HCT116 (cell line): ENCODE measurements at regions not wholly inside any gene's neighbourhood (a gene's known extent, or its start where the extent isn't known, plus 50 kb on each side); places are given as distances from the start of the nearest gene placed in this dataset.
"Not testable (repeated sequence)": the region's sequence is repeated elsewhere in the genome, so short reads cannot be mapped to it uniquely, and the experiment has no call there.

Experiments used
- ATAC-seq: fragments of 200-7000 bp; cut with Tn5 transposase; 2 replicates; pipeline ENCODE4 v1.9.1; 2020; ENCODE audit warnings: mild to moderate bottlenecking, moderate library complexity
- BruUV-seq: library from RNA; stranded (reverse); fragments of 400-500 nt; replicated peaks from 2 replicates; lab custom pipeline; 2021; lab: Mats Ljungman, UMichigan
- CTCF ChIA-PET: fragments of 300-600 bp; sonication (Branson Sonifier 250); formaldehyde crosslinking; loops from one replicate; lab custom pipeline; 2021; ENCODE audit warnings: antibody characterized with exemption; lab: Charles Lee
- POLR2A ChIA-PET: fragments of 300-600, 350-600 bp; sonication (Branson Sonifier 250); formaldehyde crosslinking; loops from one replicate; lab custom pipeline; 2021; ENCODE audit warnings: antibody characterized with exemption; lab: Charles Lee
- RAD21 ChIA-PET, 2 experiments: fragments of 300-600 bp; sonication (Branson Sonifier 250); formaldehyde crosslinking; loops; one replicate each; lab custom pipeline; 2023; ENCODE audit warnings: low total read pairs in 2 of 2; ENCODE audit not compliant: uncharacterized antibody in 2 of 2, unreplicated experiment in 2 of 2, low non-redundant PET in 1 of 2; lab: Charles Lee
- DNase-seq: peaks from one replicate; pipeline ENCODE4 v3.0.0-alpha.2; 2010; ENCODE audit warnings: low read depth, low spot score
- H2AFZ ChIP-seq: fragments of 200-600 bp; shearing (Covaris generic), sonication (generic); 2 replicates; pipeline ENCODE4 v1.6.1; 2017; ENCODE audit warnings: low read depth, mixed run types, mixed read lengths, antibody characterized with exemption, low read length; ENCODE audit not compliant: poor library complexity, severe bottlenecking
- H3K27ac ChIP-seq: 2 replicates; pipeline ENCODE4 v1.5.1; 2012; ENCODE audit warnings: low read depth, low read length
- H3K27me3 ChIP-seq: fragments of 200-600 bp; sonication (generic); 2 replicates; pipeline ENCODE4 v1.6.1; 2016; ENCODE audit warnings: mixed run types, low read length, mixed read lengths; ENCODE audit not compliant: insufficient read depth
- H3K36me3 ChIP-seq, 2 experiments: fragments of 200-500 bp in 1 of 2; fragments of 200-600 bp in 1 of 2; sonication (Bioruptor generic) in 1 of 2; sonication (generic) in 1 of 2; 2 replicates each; pipeline versions ENCODE4 v1.5.1 to v1.6.1; 2014 to 2016; ENCODE audit warnings: low read length in 2 of 2, inconsistent platforms in 1 of 2, mixed read lengths in 1 of 2, mixed run types in 1 of 2; ENCODE audit not compliant: insufficient read depth in 2 of 2, control insufficient read depth in 1 of 2
- H3K4me1 ChIP-seq, 2 experiments: fragments of 200-600 bp in 1 of 2; sonication (generic) in 1 of 2; 2 replicates each; pipeline versions ENCODE4 v1.5.1 to v1.6.1; 2012 to 2017; ENCODE audit warnings: low read length in 2 of 2, inconsistent platforms in 1 of 2, mild to moderate bottlenecking in 1 of 2, mixed read lengths in 1 of 2, mixed run types in 1 of 2, moderate library complexity in 1 of 2; ENCODE audit not compliant: insufficient read depth in 2 of 2, control insufficient read depth in 1 of 2
- H3K4me2 ChIP-seq: fragments of 200-600 bp; sonication (generic); 2 replicates; pipeline ENCODE4 v1.6.1; 2017; ENCODE audit warnings: mixed run types, low read length, mixed read lengths
- H3K4me3 ChIP-seq, 2 experiments: fragments of 200-600 bp in 1 of 2; sonication (generic) in 1 of 2; replicated peaks in 1 of 2; 2 replicates each; pipeline ENCODE4 v1.5.1; 2011 to 2016; ENCODE audit warnings: low read length in 2 of 2, control low read depth in 1 of 2, low read depth in 1 of 2, mild to moderate bottlenecking in 1 of 2, mixed read lengths in 1 of 2, mixed run types in 1 of 2
- H3K79me2 ChIP-seq: fragments of 200-600 bp; sonication (generic); 2 replicates; pipeline ENCODE4 v1.6.1; 2017; ENCODE audit warnings: mild to moderate bottlenecking, mixed run types, low read length, moderate library complexity, mixed read lengths; ENCODE audit not compliant: insufficient read depth
- H3K9ac ChIP-seq: fragments of 200-600 bp; sonication (generic); 2 replicates; pipeline ENCODE4 v1.6.1; 2016; ENCODE audit warnings: low read length, mixed read lengths
- H3K9me2 ChIP-seq: fragments of 200-600 bp; sonication (generic), shearing (Covaris generic); 2 replicates; pipeline ENCODE4 v1.6.1; 2017; ENCODE audit warnings: mixed run types, mild to moderate bottlenecking, moderate library complexity; ENCODE audit not compliant: insufficient read depth
- H3K9me3 ChIP-seq, 2 experiments: fragments of 200-500 bp in 1 of 2; fragments of 200-600 bp in 1 of 2; sonication (Bioruptor generic) in 1 of 2; sonication (generic) in 1 of 2; 2 replicates each; pipeline ENCODE4 v1.6.1; 2014 to 2017; ENCODE audit warnings: low read length in 2 of 2, mixed read lengths in 2 of 2, inconsistent platforms in 1 of 2, low read depth in 1 of 2, mild to moderate bottlenecking in 1 of 2, mixed run types in 1 of 2, moderate library complexity in 1 of 2; ENCODE audit not compliant: control insufficient read depth in 1 of 2, insufficient read depth in 1 of 2
- H4K20me1 ChIP-seq: fragments of 200-600 bp; sonication (generic), shearing (Covaris generic); 2 replicates; pipeline ENCODE4 v1.6.1; 2017; ENCODE audit warnings: mixed run types, mild to moderate bottlenecking, moderate library complexity; ENCODE audit not compliant: insufficient read depth
- CBX3 ChIP-seq: IDR thresholded peaks from 2 replicates; pipeline ENCODE4 v1.6.1; 2012; ENCODE audit warnings: low read depth
- EZH2 ChIP-seq: fragments of 200-600 bp; sonication (generic); IDR thresholded peaks from 2 replicates; pipeline ENCODE4 v1.6.1; 2017; ENCODE audit warnings: antibody characterized with exemption, mixed run types
- FOSL1 ChIP-seq: IDR thresholded peaks from 2 replicates; pipeline ENCODE4 v1.6.1; 2012; ENCODE audit warnings: low read depth
- POLR2A ChIP-seq: IDR thresholded peaks from 2 replicates; pipeline ENCODE4 v1.7.0; 2011; ENCODE audit warnings: borderline replicate concordance; ENCODE audit not compliant: insufficient read depth, insufficient read length; ENCODE audit errors: extremely low read depth
- RAD21 ChIP-seq: IDR thresholded peaks from 2 replicates; pipeline ENCODE4 v1.6.1; 2012; ENCODE audit warnings: low read depth, mild to moderate bottlenecking
- SP1 ChIP-seq: IDR thresholded peaks from 2 replicates; pipeline ENCODE4 v1.6.1; 2012; ENCODE audit warnings: low read depth
- SRF ChIP-seq: IDR thresholded peaks from 2 replicates; pipeline ENCODE4 v1.6.1; 2012; ENCODE audit warnings: low read depth
- YY1 ChIP-seq: IDR thresholded peaks from 2 replicates; pipeline ENCODE4 v1.6.1; 2011; ENCODE audit warnings: low read length, low read depth, moderate library complexity, mild to moderate bottlenecking; ENCODE audit not compliant: insufficient replicate concordance; ENCODE audit errors: extremely low read depth
- intact Hi-C: fragments of 100-400 bp; cut with micrococcal nuclease; formaldehyde crosslinking; loops from 2 replicates; pipeline ENCODE4 v1.10.0; 2022
- TF ChIP-seq, protein P1 (sequence below): IDR thresholded peaks from 2 replicates; pipeline ENCODE4 v1.6.1; 2012

DNA sequence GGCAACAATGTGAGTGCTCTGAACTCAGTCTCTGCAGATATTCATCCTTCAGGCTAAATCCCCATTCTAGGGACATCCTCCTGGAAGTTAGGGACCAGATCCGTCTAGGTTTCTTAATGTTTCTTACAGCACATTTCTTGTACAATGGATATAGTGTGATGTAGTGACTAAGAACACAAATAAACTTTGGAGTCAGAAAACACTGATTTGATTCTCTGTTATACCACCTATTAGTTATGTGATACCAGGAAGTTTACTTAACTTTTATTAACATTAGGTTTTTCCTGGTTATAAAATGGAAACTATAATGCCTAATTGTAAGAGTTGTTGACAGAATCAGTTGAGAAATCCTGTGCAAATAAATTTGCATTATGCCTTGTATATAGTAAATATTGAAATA is 57.6 kb upstream of the KCNQ5 start (continued):
- TF ChIP-seq POLR2A, result no peak
- no peak for TF ChIP-seq FOSL1
- no peak for TF ChIP-seq CBX3
- TF ChIP-seq RAD21, result no peak
- no peak for TF ChIP-seq YY1
- TF ChIP-seq EZH2, result no peak
- no peak for TF ChIP-seq SP1
- no peak for TF ChIP-seq SRF
- TF ChIP-seq, protein P1, sequence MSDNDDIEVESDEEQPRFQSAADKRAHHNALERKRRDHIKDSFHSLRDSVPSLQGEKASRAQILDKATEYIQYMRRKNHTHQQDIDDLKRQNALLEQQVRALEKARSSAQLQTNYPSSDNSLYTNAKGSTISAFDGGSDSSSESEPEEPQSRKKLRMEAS, result no peak

GRCh38 chr6:72571993-72572392 is 49.9 kb upstream of the KCNQ5 start:
- CTCF ChIA-PET, H3K9ac ChIP-seq, DNase-seq, H3K9me3 ChIP-seq, H3K27ac ChIP-seq, H3K36me3 ChIP-seq, intact Hi-C loops, H3K4me2 ChIP-seq, POLR2A ChIA-PET, H3K4me3 ChIP-seq, ATAC-seq, H3K27me3 ChIP-seq, H2AFZ ChIP-seq, BruUV-seq, H3K79me2 ChIP-seq, RAD21 ChIA-PET, H3K4me1 ChIP-seq, H4K20me1 ChIP-seq, H3K9me2 ChIP-seq: not testable (repeated sequence)
